ENCODE measurements at regions not wholly inside any gene's neighbourhood (a gene's known extent, or its start where the extent isn't known, plus 50 kb on each side); places are given as distances from the start of the nearest gene placed in this dataset.

DNA sequence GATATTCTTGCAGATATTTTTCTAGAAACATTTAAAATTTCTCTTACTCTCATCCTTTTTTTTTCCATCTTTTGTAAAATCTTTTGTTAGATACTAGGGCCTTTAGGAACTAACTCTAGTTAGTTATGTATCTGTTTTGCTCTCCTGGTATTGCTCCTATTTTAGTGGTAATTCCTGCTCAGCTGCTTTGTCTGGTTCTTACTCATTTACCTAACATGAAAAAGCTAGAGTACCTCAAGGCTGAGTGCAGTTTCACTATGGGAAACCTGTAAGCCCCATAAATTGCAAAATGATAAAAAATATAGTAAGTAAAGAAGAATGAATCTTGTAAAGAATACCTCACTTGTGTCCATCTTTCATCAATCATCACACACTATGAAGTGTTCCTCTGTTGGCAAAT lies 1602.0 kb downstream of the GRIK2 start:
- Histone ChIP-seq H3K27ac (no peak overlapping the region), H3K9me3 (ENCODE audit: low read depth) (no peaks in the 10 kb centered on the region), H3K4me3 (no peak overlapping the region), H3K27me3 (no peaks in the 10 kb centered on the region), H3K36me3 (no peaks in the 10 kb centered on the region), H3K4me1 (ENCODE audit: low read depth) (peaks cover 1% of the 10 kb centered on the region)
- no peak for TF ChIP-seq CTCF (IDR thresholded peaks at IDR 0.05; ENCODE audit: low read depth, low read length)
- DNase-seq (ENCODE audit: low read depth in 1 of 2, low spot score in 1 of 2): no peak

- Histone ChIP-seq H3K4me1 (ENCODE audit: low read depth) (no peaks in the 10 kb centered on the region), H3K4me3 (no peak overlapping the region), H3K36me3 (no peaks in the 10 kb centered on the region), H3K9me3 (ENCODE audit: low read depth) (no peaks in the 10 kb centered on the region), H3K27me3 (no peaks in the 10 kb centered on the region), H3K27ac (no peak overlapping the region)
- DNase-seq (ENCODE audit: low read depth in 1 of 2, low spot score in 1 of 2): no peak
- TF ChIP-seq CTCF (IDR thresholded peaks at IDR 0.05; ENCODE audit: low read depth, low read length): no peak
These were observed 1601.4 kb downstream of the GRIK2 start for GRCh38 chr6:102994866-102995265.

GRCh38 chr6:102986086-102986485 lies 1592.6 kb downstream of the GRIK2 start:
- TF ChIP-seq CTCF (IDR thresholded peaks at IDR 0.05; ENCODE audit: low read depth, low read length): no peak
- no peak for DNase-seq (ENCODE audit: low read depth in 1 of 2, low spot score in 1 of 2)
- H3K9me3 ChIP-seq (ENCODE audit: low read depth): no peaks in the 10 kb centered on the region

GRCh38 chr6:102984357-102984756 lies 1590.8 kb downstream of the GRIK2 start:
- H3K36me3 ChIP-seq: no peaks in the 10 kb centered on the region
- peaks cover 11% of the 10 kb centered on the region for H3K4me1 ChIP-seq (ENCODE audit: low read depth)
- H3K4me3 ChIP-seq: no peak overlapping the region
- no peaks in the 10 kb centered on the region for H3K27me3 ChIP-seq
- H3K9me3 ChIP-seq (ENCODE audit: low read depth): no peaks in the 10 kb centered on the region
- H3K27ac ChIP-seq: no peak overlapping the region
- DNase-seq (ENCODE audit: low read depth in 1 of 2, low spot score in 1 of 2): no peak
- TF ChIP-seq CTCF (IDR thresholded peaks at IDR 0.05; ENCODE audit: low read depth, low read length): no peak

More at GRCh38 chr6:102986086-102986485, 1592.6 kb downstream of the GRIK2 start:
- H3K4me3 ChIP-seq: no peak overlapping the region
- no peak overlapping the region for H3K27ac ChIP-seq
- H3K4me1 ChIP-seq (ENCODE audit: low read depth): peaks cover 11% of the 10 kb centered on the region
- H3K36me3 ChIP-seq: no peaks in the 10 kb centered on the region
- no peaks in the 10 kb centered on the region for H3K27me3 ChIP-seq

DNA sequence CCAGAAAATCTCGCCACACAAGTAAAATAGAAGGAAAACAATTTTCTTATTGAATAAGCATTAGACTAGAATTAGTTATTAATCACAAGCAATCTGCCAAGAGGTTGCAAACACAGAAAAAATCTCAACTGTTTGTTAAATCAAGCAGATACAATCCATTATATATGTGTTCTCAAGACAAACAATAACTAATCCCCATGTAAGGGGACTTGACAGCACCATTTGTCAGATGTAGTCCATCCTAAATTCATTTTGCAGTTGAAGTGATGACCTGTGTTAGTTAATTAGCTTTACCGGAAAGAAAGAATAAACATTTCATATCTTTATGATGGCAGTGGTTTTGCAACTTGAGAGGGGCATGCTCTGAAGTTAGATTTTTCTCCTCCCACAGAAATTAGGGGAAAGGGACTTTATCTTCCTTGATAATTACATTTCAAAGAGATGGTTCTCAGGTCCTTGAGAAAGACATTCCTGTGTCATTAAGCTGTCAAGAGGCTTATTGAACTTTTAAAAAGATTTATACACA lies 1588.0 kb downstream of the GRIK2 start:
- no peak for TF ChIP-seq CTCF (IDR thresholded peaks at IDR 0.05; ENCODE audit: low read depth, low read length)
- H3K4me3 ChIP-seq: no peak overlapping the region
- no peaks in the 10 kb centered on the region for H3K27me3 ChIP-seq
- no peaks in the 10 kb centered on the region for H3K36me3 ChIP-seq
- peaks cover 11% of the 10 kb centered on the region for H3K4me1 ChIP-seq (ENCODE audit: low read depth)
- H3K9me3 ChIP-seq (ENCODE audit: low read depth): no peaks in the 10 kb centered on the region
- H3K27ac ChIP-seq: peak overlapping the region; percentile 48
- DNase-seq (ENCODE audit: low read depth in 1 of 2, low spot score in 1 of 2): no peak

DNA sequence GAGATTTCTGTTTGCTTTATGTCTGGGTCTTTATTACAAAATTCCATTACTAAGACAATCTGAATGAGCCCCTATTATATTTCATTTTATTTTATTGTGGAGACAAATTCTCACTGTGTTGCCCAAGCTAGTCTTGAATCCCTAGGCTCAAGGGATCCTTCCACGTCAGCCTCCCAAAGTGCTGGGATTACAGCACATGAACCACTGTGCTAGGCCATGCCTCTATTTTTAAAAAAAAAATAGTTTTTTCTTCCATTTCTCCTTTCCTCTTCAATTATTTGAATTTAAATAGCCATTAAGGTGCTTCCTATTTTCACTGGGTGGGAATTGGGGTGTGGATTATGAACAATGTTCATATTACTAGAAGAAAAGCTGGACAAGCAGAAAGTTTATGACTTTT lies 1587.4 kb downstream of the GRIK2 start:
- TF ChIP-seq CTCF (IDR thresholded peaks at IDR 0.05; ENCODE audit: low read depth, low read length): no peak
- Histone ChIP-seq H3K4me1 (ENCODE audit: low read depth) (peaks cover 11% of the 10 kb centered on the region), H3K27me3 (no peaks in the 10 kb centered on the region), H3K9me3 (ENCODE audit: low read depth) (no peaks in the 10 kb centered on the region), H3K4me3 (no peak overlapping the region), H3K27ac (no peak overlapping the region), H3K36me3 (no peaks in the 10 kb centered on the region)
- DNase-seq (ENCODE audit: low read depth in 1 of 2, low spot score in 1 of 2): no peak
